Uterus (tissue), 3 donors: ENCODE measurements at regions not wholly inside any gene's neighbourhood (a gene's known extent, or its start where the extent isn't known, plus 50 kb on each side); places are given as distances from the start of the nearest gene placed in this dataset.

Experiments
- DNase-seq, 2 donors: peaks; one replicate each; pipeline ENCODE4 v3.0.0-alpha.2; 2019 to 2020
- H3K27ac ChIP-seq, 2 donors: fragments of 200-600 bp; sonication (generic); 1 replicate in 1 of 2; 2 replicates in 1 of 2; pipeline ENCODE4 v1.5.1; 2016 to 2018
- H3K27me3 ChIP-seq, 2 donors: fragments of 200-600 bp; sonication (generic); one replicate each; pipeline ENCODE4 v1.5.1; 2018 to 2019; ENCODE audit warnings: control low read depth in 1 of 2
- H3K36me3 ChIP-seq, 2 donors: fragments of 200-600 bp; sonication (generic); one replicate each; pipeline ENCODE4 v1.5.1; 2019; ENCODE audit warnings: control low read depth in 1 of 2
- H3K4me1 ChIP-seq, 2 donors: fragments of 200-600 bp; sonication (generic); one replicate each; pipeline ENCODE4 v1.5.1; 2018 to 2019; ENCODE audit warnings: control low read depth in 1 of 2
- H3K4me3 ChIP-seq, 2 donors: fragments of 200-600 bp; sonication (generic); 1 replicate in 1 of 2; 2 replicates in 1 of 2; pipeline ENCODE4 v1.5.1; 2018 to 2019; ENCODE audit warnings: mild to moderate bottlenecking in 1 of 2
- H3K9me3 ChIP-seq, 2 donors: fragments of 200-600 bp; sonication (generic); one replicate each; pipeline ENCODE4 v1.5.1; 2019; ENCODE audit warnings: control low read depth in 1 of 2
- POLR2A ChIP-seq, 2 donors: fragments of 450-650 bp; IDR thresholded peaks; one replicate each; pipeline ENCODE4 v1.6.1; 2016; ENCODE audit warnings: antibody characterized with exemption in 2 of 2, mild to moderate bottlenecking in 1 of 2, moderate library complexity in 1 of 2
- intact Hi-C: fragments of 100-400 bp; cut with DNase I; formaldehyde crosslinking; loops from one replicate; pipeline ENCODE4 v1.15.1; 2023; ENCODE audit warnings: low total_unique reads
- TF ChIP-seq, protein P1 (sequence below), 4 experiments: fragments of 200-600 bp in 2 of 4; fragments of 450-650 bp in 2 of 4; sonication (generic) in 2 of 4; IDR thresholded peaks; one replicate each; pipeline ENCODE4 v1.5.1; 2016 to 2019; ENCODE audit warnings: antibody characterized with exemption in 4 of 4, mild to moderate bottlenecking in 2 of 4, moderate library complexity in 1 of 4
- donor health status: DM: yes; HTN: yes; CAD: no.

DNA sequence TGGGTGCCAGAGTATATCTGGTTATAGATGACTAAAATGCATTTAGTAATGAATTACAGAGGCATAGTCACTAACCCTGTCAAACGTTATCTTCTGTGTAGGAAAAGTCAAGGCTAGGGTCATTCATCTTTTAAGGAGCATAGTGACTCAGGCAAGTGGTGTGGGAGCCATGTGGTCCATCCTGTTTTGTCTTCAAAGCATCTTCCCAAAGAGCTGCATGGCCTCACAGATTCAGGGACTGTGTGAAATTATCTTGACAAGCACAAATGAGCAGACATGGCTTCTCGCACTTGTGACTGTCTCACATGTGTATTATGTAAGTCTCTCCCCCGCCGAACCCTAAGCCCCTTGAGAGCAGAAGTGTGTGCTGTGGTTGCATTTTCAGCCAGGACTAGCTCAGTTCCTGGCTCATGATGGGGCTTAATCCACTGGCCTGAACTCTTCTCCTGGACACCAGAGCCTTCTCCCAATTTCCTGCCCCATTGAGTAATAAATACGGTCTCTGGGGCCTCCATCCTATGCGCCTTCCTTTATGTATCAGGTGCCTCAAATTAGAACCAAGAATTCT, 769.1 kb downstream of the QKI start:
- Histone ChIP-seq H3K4me3 (no peak overlapping the region), H3K27me3 (no peaks in the 10 kb centered on the region), H3K36me3 (no peaks in the 10 kb centered on the region), H3K4me1 (no peaks in the 10 kb centered on the region), H3K9me3 (no peaks in the 10 kb centered on the region), H3K27ac (no peak overlapping the region)
- intact Hi-C loops, result no loop called here
- no peak for DNase-seq
- no peak for TF ChIP-seq POLR2A (IDR thresholded peaks at IDR 0.05)
- TF ChIP-seq, protein P1, sequence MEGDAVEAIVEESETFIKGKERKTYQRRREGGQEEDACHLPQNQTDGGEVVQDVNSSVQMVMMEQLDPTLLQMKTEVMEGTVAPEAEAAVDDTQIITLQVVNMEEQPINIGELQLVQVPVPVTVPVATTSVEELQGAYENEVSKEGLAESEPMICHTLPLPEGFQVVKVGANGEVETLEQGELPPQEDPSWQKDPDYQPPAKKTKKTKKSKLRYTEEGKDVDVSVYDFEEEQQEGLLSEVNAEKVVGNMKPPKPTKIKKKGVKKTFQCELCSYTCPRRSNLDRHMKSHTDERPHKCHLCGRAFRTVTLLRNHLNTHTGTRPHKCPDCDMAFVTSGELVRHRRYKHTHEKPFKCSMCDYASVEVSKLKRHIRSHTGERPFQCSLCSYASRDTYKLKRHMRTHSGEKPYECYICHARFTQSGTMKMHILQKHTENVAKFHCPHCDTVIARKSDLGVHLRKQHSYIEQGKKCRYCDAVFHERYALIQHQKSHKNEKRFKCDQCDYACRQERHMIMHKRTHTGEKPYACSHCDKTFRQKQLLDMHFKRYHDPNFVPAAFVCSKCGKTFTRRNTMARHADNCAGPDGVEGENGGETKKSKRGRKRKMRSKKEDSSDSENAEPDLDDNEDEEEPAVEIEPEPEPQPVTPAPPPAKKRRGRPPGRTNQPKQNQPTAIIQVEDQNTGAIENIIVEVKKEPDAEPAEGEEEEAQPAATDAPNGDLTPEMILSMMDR (IDR thresholded peaks at IDR 0.05), result no peak

DNA sequence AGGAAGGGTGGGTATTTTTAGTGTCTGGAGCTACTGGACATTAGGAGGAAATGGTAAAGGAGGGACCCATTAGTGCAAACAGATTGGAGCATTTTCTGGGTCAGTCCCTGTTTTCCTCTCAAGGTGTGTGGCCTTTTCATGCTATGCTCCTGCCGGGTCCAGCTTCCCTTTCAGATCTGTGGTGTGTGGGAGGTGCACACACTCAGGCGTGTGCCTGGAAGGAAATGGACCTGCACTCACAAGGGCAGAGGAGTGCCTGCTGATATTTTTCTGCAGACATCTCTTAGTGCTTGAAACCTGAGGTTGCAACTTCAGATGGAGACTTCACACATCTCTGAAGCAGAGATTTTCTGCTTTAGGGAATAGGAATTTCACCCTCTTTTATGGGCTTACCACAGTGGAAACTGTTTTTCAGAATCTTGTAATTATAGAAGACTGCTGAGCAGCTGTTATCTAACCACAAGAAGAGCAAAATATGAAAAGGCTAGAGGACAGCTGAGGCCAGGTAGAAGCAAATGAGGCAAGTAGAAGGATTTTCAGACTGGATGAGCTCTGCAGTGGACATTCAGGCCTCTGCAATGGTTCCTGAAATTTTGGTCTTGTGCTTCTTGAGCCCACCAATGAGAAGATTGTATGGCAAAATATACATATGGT, 764.3 kb downstream of the QKI start:
- Histone ChIP-seq H3K27ac (no peak overlapping the region), H3K4me1 (no peaks in the 10 kb centered on the region), H3K4me3 (no peak overlapping the region), H3K27me3 (peaks cover 0 to 3% of the 10 kb centered on the region in 2 donors), H3K36me3 (no peaks in the 10 kb centered on the region), H3K9me3 (no peaks in the 10 kb centered on the region)
- DNase-seq, result no peak
- no peak for TF ChIP-seq POLR2A (IDR thresholded peaks at IDR 0.05)
- TF ChIP-seq, protein P1 (IDR thresholded peaks at IDR 0.05), result no peak
- intact Hi-C loops, result no loop called here

DNA sequence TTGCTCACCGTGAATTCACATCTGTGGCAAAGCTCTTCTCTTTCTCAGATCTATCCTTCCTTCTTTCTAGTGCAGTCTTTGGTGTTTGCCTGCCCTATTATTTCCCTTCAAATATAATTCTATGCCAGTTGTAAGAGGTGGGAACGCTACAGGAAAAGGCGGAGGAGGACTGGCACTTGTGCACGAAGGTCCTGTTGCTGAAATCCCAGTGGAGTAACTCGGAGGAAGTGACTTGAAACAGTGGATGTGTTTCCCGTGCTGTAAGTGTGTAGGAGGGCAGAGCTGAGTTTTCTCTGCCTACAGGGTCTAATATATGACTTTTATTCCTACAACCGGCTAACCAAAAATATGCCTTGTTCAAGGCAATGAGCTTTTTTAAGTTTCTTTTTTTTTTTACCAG, 754.8 kb downstream of the QKI start:
- no peaks in the 10 kb centered on the region for H3K9me3 ChIP-seq
- DNase-seq, result no peak
- TF ChIP-seq, protein P1 (IDR thresholded peaks at IDR 0.05), result no peak
- no peak for TF ChIP-seq POLR2A (IDR thresholded peaks at IDR 0.05)
- no peak overlapping the region for H3K4me3 ChIP-seq
- no peaks in the 10 kb centered on the region for H3K36me3 ChIP-seq
- H3K27me3 ChIP-seq, result no peaks in the 10 kb centered on the region
- H3K4me1 ChIP-seq, result no peaks in the 10 kb centered on the region
- intact Hi-C loops, result no loop called here
- H3K27ac ChIP-seq, result no peak overlapping the region

DNA sequence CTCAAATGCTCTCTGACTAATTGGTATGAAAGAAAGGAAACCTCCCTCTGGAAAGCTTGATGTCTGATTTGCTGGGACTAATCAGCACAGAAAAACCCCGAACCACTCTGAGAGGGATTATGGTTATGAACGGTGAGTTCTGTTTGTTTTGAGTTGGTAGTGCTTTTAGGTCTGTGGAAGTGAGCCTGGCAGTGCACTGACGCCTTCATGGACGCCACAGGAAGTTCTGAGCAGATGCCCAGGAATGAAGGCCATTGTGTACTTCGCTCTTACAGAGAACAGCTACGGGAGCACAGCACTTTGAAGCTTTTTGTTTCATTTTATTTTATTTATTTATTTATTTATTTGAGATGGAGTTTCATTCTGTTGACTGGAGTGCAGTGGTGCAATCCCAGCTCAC, 754.1 kb downstream of the QKI start:
- Histone ChIP-seq H3K4me3 (no peak overlapping the region), H3K9me3 (no peaks in the 10 kb centered on the region)
- TF ChIP-seq, protein P1 (IDR thresholded peaks at IDR 0.05), result no peak
- no peak for TF ChIP-seq POLR2A (IDR thresholded peaks at IDR 0.05)

DNA sequence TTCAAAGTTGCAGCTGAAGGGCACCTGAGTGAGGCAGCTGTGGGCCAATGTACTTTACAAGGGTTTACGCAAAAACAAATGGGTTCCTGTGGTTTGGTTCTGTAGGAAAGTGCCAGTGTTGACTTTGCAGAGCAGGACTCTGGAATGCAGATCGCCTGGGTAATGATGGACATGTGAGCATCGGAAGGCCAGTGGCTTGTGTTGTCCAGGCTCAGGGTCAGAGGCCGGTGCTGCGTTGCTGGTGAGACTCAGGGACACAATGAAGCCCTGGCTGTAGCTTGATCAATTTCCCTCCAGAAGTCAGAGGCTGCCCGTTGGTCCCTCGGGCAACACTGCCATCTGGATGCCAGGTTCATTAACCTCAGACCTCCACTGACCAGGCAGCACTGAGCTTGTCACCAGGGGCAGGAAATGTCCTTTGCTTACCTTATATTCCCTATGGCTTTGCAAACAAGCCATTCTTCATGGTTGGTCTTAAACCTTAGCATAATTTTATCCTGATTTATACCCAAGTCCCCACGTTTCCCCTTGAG, 753.4 kb downstream of the QKI start:
- H3K36me3 ChIP-seq, result no peaks in the 10 kb centered on the region
- no peak overlapping the region for H3K4me3 ChIP-seq
- TF ChIP-seq, protein P1 (IDR thresholded peaks at IDR 0.05), result no peak
- intact Hi-C loops, result no loop called here
- no peak overlapping the region for H3K27ac ChIP-seq
- H3K27me3 ChIP-seq, result no peaks in the 10 kb centered on the region
- H3K4me1 ChIP-seq, result no peaks in the 10 kb centered on the region
- no peaks in the 10 kb centered on the region for H3K9me3 ChIP-seq
- no peak for DNase-seq

More for the DNA sequence above, 754.1 kb downstream of the QKI start:
- DNase-seq, result no peak
- H3K36me3 ChIP-seq, result no peaks in the 10 kb centered on the region
- H3K27ac ChIP-seq, result no peak overlapping the region
- no peaks in the 10 kb centered on the region for H3K27me3 ChIP-seq
- H3K4me1 ChIP-seq, result no peaks in the 10 kb centered on the region
- intact Hi-C loops, result no loop called here
